ENCODE measurements at regions not wholly inside any gene's neighbourhood (a gene's known extent, or its start where the extent isn't known, plus 50 kb on each side); places are given as distances from the start of the nearest gene placed in this dataset.

DNA sequence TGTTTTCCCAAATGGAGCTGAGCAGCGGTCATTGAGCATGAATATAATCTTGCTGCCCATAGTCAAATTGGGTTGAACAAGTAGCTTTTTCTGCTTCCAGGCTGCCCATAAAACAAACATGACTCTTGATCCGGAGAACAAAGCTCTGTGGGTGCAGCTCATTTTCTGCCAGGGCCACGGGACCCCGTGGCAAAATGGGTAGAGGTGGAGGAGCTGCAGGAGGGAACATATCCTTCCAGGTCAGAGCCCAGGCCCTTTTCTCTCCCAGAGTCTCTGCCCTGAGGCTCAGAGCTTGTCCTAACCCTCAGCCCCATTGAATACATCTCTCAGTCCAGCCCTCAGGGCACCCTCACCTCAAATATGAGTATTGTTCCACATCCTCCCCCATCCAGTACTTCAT lies 151.6 kb upstream of the TWIST2 start:
- no peak for TF ChIP-seq POLR2A (IDR thresholded peaks at IDR 0.05)
- TF ChIP-seq, protein P1, sequence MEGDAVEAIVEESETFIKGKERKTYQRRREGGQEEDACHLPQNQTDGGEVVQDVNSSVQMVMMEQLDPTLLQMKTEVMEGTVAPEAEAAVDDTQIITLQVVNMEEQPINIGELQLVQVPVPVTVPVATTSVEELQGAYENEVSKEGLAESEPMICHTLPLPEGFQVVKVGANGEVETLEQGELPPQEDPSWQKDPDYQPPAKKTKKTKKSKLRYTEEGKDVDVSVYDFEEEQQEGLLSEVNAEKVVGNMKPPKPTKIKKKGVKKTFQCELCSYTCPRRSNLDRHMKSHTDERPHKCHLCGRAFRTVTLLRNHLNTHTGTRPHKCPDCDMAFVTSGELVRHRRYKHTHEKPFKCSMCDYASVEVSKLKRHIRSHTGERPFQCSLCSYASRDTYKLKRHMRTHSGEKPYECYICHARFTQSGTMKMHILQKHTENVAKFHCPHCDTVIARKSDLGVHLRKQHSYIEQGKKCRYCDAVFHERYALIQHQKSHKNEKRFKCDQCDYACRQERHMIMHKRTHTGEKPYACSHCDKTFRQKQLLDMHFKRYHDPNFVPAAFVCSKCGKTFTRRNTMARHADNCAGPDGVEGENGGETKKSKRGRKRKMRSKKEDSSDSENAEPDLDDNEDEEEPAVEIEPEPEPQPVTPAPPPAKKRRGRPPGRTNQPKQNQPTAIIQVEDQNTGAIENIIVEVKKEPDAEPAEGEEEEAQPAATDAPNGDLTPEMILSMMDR (IDR thresholded peaks at IDR 0.05): no peak
